Lower lobe of right lung (tissue), 2 donors: ENCODE measurements at regions not wholly inside any gene's neighbourhood (a gene's known extent, or its start where the extent isn't known, plus 50 kb on each side); places are given as distances from the start of the nearest gene placed in this dataset.

Experiments used
- ATAC-seq, 2 donors: fragments of 200-7000 bp; cut with Tn5 transposase; one replicate each; pipeline ENCODE4 v1.9.1; 2020 to 2022; ENCODE audit warnings: mild to moderate bottlenecking in 2 of 2, moderate library complexity in 2 of 2
- DNase-seq: peaks from one replicate; pipeline ENCODE4 v3.0.0-alpha.2; 2020
- H3K27ac ChIP-seq: fragments of 200-600 bp; one replicate; pipeline ENCODE4 v1.8.0; 2022
- H3K27me3 ChIP-seq: fragments of 200-600 bp; one replicate; pipeline ENCODE4 v1.8.0; 2022; ENCODE audit warnings: low read depth
- H3K36me3 ChIP-seq: fragments of 200-600 bp; one replicate; pipeline ENCODE4 v1.8.0; 2022; ENCODE audit warnings: mild to moderate bottlenecking
- H3K4me1 ChIP-seq: fragments of 200-600 bp; one replicate; pipeline ENCODE4 v1.8.0; 2022
- H3K4me3 ChIP-seq: fragments of 200-600 bp; one replicate; pipeline ENCODE4 v1.8.0; 2022; ENCODE audit warnings: mild to moderate bottlenecking
- H3K9me3 ChIP-seq: fragments of 200-600 bp; one replicate; pipeline ENCODE4 v1.8.0; 2022
- intact Hi-C: fragments of 100-400 bp; cut with DNase I; formaldehyde crosslinking; loops from one replicate; pipeline ENCODE4 v1.11.0; 2022
- TF ChIP-seq, protein P1 (sequence below): fragments of 200-600 bp; IDR thresholded peaks from one replicate; pipeline ENCODE4 v1.8.0; 2022; ENCODE audit warnings: antibody characterized with exemption, mild to moderate bottlenecking
- donor health status: DM: no; HTN: yes; CAD: no; lungs with severe emphysema.

DNA sequence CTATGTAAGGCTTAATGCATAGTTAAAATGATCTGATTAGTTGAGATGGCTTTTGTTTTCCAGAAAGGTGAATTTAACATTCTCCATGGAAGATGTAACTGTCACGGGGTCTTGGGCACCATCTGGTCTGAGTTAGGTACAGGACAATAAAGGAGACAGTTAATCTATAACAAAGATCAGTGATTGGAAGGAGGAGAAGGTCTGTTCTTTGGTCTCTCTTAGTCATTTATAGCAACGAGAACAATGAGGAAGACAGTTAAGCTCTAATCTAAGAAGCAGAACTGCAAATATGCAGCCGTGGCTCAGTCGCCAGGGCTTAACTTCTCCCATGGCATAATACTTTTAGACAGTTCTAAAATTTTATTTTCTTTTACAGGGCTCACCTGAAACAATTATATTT is 405.5 kb upstream of the SULF2 start:
- H3K27me3 ChIP-seq: no peaks in the 10 kb centered on the region
- DNase-seq (no peak), ATAC-seq (no peak)
- TF ChIP-seq, protein P1, sequence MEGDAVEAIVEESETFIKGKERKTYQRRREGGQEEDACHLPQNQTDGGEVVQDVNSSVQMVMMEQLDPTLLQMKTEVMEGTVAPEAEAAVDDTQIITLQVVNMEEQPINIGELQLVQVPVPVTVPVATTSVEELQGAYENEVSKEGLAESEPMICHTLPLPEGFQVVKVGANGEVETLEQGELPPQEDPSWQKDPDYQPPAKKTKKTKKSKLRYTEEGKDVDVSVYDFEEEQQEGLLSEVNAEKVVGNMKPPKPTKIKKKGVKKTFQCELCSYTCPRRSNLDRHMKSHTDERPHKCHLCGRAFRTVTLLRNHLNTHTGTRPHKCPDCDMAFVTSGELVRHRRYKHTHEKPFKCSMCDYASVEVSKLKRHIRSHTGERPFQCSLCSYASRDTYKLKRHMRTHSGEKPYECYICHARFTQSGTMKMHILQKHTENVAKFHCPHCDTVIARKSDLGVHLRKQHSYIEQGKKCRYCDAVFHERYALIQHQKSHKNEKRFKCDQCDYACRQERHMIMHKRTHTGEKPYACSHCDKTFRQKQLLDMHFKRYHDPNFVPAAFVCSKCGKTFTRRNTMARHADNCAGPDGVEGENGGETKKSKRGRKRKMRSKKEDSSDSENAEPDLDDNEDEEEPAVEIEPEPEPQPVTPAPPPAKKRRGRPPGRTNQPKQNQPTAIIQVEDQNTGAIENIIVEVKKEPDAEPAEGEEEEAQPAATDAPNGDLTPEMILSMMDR: no peak
- H3K9me3 ChIP-seq: no peaks in the 10 kb centered on the region
- no peaks in the 10 kb centered on the region for H3K36me3 ChIP-seq
- H3K4me3 ChIP-seq: no peak overlapping the region
- intact Hi-C loops: no loop called here
- H3K27ac ChIP-seq: no peak overlapping the region
- H3K4me1 ChIP-seq: no peaks in the 10 kb centered on the region

GRCh38 chr20:48189181-48189580 is 403.9 kb upstream of the SULF2 start:
- no peak overlapping the region for H3K27ac ChIP-seq
- DNase-seq (no peak), ATAC-seq (no peak)
- no peaks in the 10 kb centered on the region for H3K36me3 ChIP-seq
- H3K9me3 ChIP-seq: no peaks in the 10 kb centered on the region
- no peaks in the 10 kb centered on the region for H3K4me1 ChIP-seq
- no peak overlapping the region for H3K4me3 ChIP-seq
- H3K27me3 ChIP-seq: no peaks in the 10 kb centered on the region
- TF ChIP-seq, protein P1: no peak
- intact Hi-C loops: no loop called here

DNA sequence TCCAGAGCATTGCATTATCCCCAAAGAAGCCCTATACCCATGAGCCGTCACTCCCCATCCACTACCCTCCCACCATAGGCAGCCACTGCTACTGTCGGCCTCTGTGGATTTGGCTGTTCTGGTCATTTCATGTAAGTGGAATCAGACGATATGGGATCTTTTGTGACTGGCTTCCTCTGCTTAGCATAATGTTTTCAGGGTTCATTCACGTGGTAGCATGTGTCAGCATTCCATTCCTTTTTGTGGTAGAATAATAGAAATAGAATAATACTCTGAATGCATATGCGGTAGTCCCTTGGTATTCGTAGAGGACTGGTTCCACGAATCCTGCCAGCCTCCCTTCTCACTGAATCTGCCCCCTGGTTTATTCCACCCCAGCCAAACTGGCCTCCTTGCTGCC is 402.6 kb upstream of the SULF2 start:
- ATAC-seq (no peak), DNase-seq (no peak)
- H3K4me3 ChIP-seq: no peak overlapping the region
- no peaks in the 10 kb centered on the region for H3K36me3 ChIP-seq
- H3K4me1 ChIP-seq: no peaks in the 10 kb centered on the region
- no peak overlapping the region for H3K27ac ChIP-seq
- H3K9me3 ChIP-seq: no peaks in the 10 kb centered on the region
- TF ChIP-seq, protein P1: no peak
- intact Hi-C loops: no loop called here
- H3K27me3 ChIP-seq: no peaks in the 10 kb centered on the region

DNA sequence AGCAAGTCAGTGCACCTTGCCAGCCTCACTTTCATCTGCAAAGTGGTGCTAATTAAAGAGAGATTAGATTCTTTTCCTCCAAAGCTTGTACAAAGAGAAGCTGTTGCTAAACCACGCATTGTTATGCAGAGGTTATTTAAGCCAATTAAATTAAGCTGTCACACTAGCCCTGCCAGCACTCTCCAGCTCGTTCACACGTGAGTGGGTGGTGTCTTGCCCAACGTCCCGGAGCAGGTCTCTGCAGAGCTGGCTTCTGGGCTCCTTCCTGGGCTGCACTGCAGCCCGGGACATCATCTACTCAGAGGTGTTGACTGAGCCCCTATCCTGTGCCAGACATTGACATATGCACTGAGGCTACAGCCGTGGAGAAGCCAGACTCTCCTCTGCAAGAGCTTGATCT is 401.6 kb upstream of the SULF2 start:
- intact Hi-C loops: no loop called here
- Histone ChIP-seq H3K9me3 (no peaks in the 10 kb centered on the region), H3K4me1 (no peaks in the 10 kb centered on the region), H3K4me3 (no peak overlapping the region), H3K27ac (no peak overlapping the region), H3K27me3 (no peaks in the 10 kb centered on the region), H3K36me3 (no peaks in the 10 kb centered on the region)
- ATAC-seq: no peak
- DNase-seq: no peak
- TF ChIP-seq, protein P1: no peak

GRCh38 chr20:48186447-48186846 is 401.2 kb upstream of the SULF2 start:
- H3K27me3 ChIP-seq: no peaks in the 10 kb centered on the region
- no peaks in the 10 kb centered on the region for H3K36me3 ChIP-seq
- H3K4me3 ChIP-seq: no peak overlapping the region
- no peaks in the 10 kb centered on the region for H3K4me1 ChIP-seq
- no peak overlapping the region for H3K27ac ChIP-seq
- H3K9me3 ChIP-seq: no peaks in the 10 kb centered on the region
- DNase-seq (no peak), ATAC-seq (no peak)
- intact Hi-C loops: no loop called here
- TF ChIP-seq, protein P1: no peak

GRCh38 chr20:48184229-48184628 is 398.9 kb upstream of the SULF2 start:
- TF ChIP-seq, protein P1: no peak
- Histone ChIP-seq H3K36me3 (no peaks in the 10 kb centered on the region), H3K27ac (no peak overlapping the region), H3K9me3 (no peaks in the 10 kb centered on the region), H3K4me1 (no peaks in the 10 kb centered on the region), H3K4me3 (no peak overlapping the region), H3K27me3 (no peaks in the 10 kb centered on the region)
- DNase-seq (no peak), ATAC-seq (no peak)
- intact Hi-C loops: no loop called here
